KBM-7 (cell line): ENCODE measurements at regions not wholly inside any gene's neighbourhood (a gene's known extent, or its start where the extent isn't known, plus 50 kb on each side); places are given as distances from the start of the nearest gene placed in this dataset.

Experiments used
- DNase-seq: peaks from one replicate; pipeline ENCODE4 v3.0.0-alpha.2; 2015
- in situ Hi-C: fragments of 300-500 bp; cut with MboI; formaldehyde crosslinking; loops from 2 replicates; pipeline ENCODE4 v1.14.3; 2020; ENCODE audit warnings: low sequenced_read_pairs, low pct_unique_long_range_greater_than_20kb, mixed read lengths

GRCh38 chr9:15113288-15113687 is 193.7 kb downstream of the TTC39B start:
- no peak for DNase-seq
- in situ Hi-C loops = no loop called here

GRCh38 chr9:15111071-15111470 is 195.9 kb downstream of the TTC39B start:
- in situ Hi-C loops = no loop called here

GRCh38 chr9:15104826-15105420 is 194.7 kb upstream of the FREM1 start:
- peak; percentile 32 for DNase-seq

More at GRCh38 chr9:15111071-15111470, 195.9 kb downstream of the TTC39B start:
- no peak for DNase-seq

GRCh38 chr9:15103290-15103689 is 193.1 kb upstream of the FREM1 start:
- in situ Hi-C loops = no loop called here
- no peak for DNase-seq

More at GRCh38 chr9:15104826-15105420, 194.7 kb upstream of the FREM1 start:
- in situ Hi-C loops = no loop called here

- no peak for DNase-seq
- in situ Hi-C loops = no loop called here
These were observed 190.9 kb upstream of the FREM1 start for GRCh38 chr9:15101095-15101494.

GRCh38 chr9:15100571-15100970 is 190.3 kb upstream of the FREM1 start:
- no peak for DNase-seq
- in situ Hi-C loops = no loop called here

GRCh38 chr9:15096972-15097371 is 186.7 kb upstream of the FREM1 start:
- no peak for DNase-seq
- in situ Hi-C loops = no loop called here

GRCh38 chr9:15086778-15087324 is 176.6 kb upstream of the FREM1 start:
- DNase-seq = no peak
- in situ Hi-C loops = no loop called here

GRCh38 chr9:15086156-15086763 is 176.0 kb upstream of the FREM1 start:
- DNase-seq = no peak
- in situ Hi-C loops = no loop called here

- no peak for DNase-seq
These were observed 171.0 kb upstream of the FREM1 start for GRCh38 chr9:15081021-15081753.

GRCh38 chr9:15080401-15080800 is 170.2 kb upstream of the FREM1 start:
- in situ Hi-C loops = no loop called here
- no peak for DNase-seq

More at GRCh38 chr9:15081021-15081753, 171.0 kb upstream of the FREM1 start:
- in situ Hi-C loops = no loop called here

- no peak for DNase-seq
- in situ Hi-C loops = no loop called here
These were observed 169.8 kb upstream of the FREM1 start for GRCh38 chr9:15079989-15080388.

- DNase-seq = no peak
- in situ Hi-C loops = no loop called here
These were observed 167.9 kb upstream of the FREM1 start for GRCh38 chr9:15077946-15078729.

- in situ Hi-C loops = no loop called here
These were observed 163.4 kb upstream of the FREM1 start for GRCh38 chr9:15073620-15074019.

GRCh38 chr9:15070716-15071115 is 160.5 kb upstream of the FREM1 start:
- no peak for DNase-seq
- in situ Hi-C loops = no loop called here

More at GRCh38 chr9:15073620-15074019, 163.4 kb upstream of the FREM1 start:
- DNase-seq = no peak

- no peak for DNase-seq
- in situ Hi-C loops = no loop called here
These were observed 158.9 kb upstream of the FREM1 start for GRCh38 chr9:15069106-15069505.

GRCh38 chr9:15068261-15068660 is 158.0 kb upstream of the FREM1 start:
- no peak for DNase-seq
- in situ Hi-C loops = no loop called here

- no peak for DNase-seq
- in situ Hi-C loops = no loop called here
These were observed 148.8 kb upstream of the FREM1 start for GRCh38 chr9:15059003-15059402.

GRCh38 chr9:15058236-15058635 is 148.0 kb upstream of the FREM1 start:
- no peak for DNase-seq
- in situ Hi-C loops = no loop called here
